ENCODE measurements at regions not wholly inside any gene's neighbourhood (a gene's known extent, or its start where the extent isn't known, plus 50 kb on each side); places are given as distances from the start of the nearest gene placed in this dataset.

DNA sequence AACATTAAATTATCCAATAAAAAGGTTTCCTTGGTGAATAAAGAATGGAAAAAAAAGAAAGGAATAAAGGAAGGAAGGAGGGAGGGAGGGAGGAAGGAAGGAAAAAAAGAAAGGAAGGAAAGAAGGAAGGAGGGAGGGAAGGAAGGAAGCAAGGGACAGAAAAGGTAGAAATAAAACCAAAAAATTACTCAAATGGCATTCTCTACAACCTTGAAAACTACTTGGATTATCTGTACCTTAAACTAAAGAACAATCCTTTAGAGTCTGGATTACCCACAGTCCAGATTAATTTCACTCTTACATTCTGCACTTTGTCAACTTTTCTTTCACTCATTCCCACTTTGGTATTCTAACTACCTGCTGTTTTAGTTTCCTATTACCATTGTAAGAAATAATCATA, 361.8 kb upstream of the ADGRB3 start:
- FAIRE-seq (no peak), DNase-seq (ENCODE audit: low read depth, low spot score) (no peak)
- no peaks in the 10 kb centered on the region for H3K36me3 ChIP-seq (ENCODE audit: control insufficient read depth in 2 of 2, extremely low read depth in 1 of 2, insufficient read depth in 2 of 2, low read length in 2 of 2)
- no peaks in the 10 kb centered on the region for H3K9me3 ChIP-seq (replicated peaks; ENCODE audit: control insufficient read depth, insufficient read depth, low read length)
- no peak overlapping the region for H2AFZ ChIP-seq (ENCODE audit: low read depth, low read length)
- H3K4me3 ChIP-seq (replicated peaks in 1 of 3; ENCODE audit: insufficient read depth in 1 of 3, low read depth in 1 of 3, low read length in 3 of 3) = no peak overlapping the region
- intact Hi-C loops (cut with micrococcal nuclease) (no loop called here), dilution Hi-C loops (cut with MboI; ENCODE audit: extremely low pct_ligation_motif_present, low sequenced_read_pairs) (no loop called here)
- no peaks in the 10 kb centered on the region for H4K20me1 ChIP-seq (replicated peaks; ENCODE audit: control insufficient read depth, extremely low read depth, insufficient read depth, low read length)
- no peaks in the 10 kb centered on the region for H3K4me1 ChIP-seq (ENCODE audit: control insufficient read depth, extremely low read depth, insufficient read depth, low read length)
- H3K79me2 ChIP-seq (ENCODE audit: control insufficient read depth, insufficient read depth, low read length) = no peaks in the 10 kb centered on the region
- no peaks in the 10 kb centered on the region for H3K27me3 ChIP-seq (ENCODE audit: control insufficient read depth in 2 of 2, insufficient read depth in 2 of 2, low read length in 2 of 2)
- ChIA-PET CTCF (no interaction called here), POLR2A (no interaction called here)
- no peak for TF ChIP-seq GATA2 (IDR thresholded peaks at IDR 0.05; ENCODE audit: insufficient read depth, insufficient read length, low read depth, low read length)
- TF ChIP-seq EZH2 (IDR thresholded peaks at IDR 0.05; ENCODE audit: borderline replicate concordance, low read depth, low read length, severe bottlenecking) = no peak
- TF ChIP-seq JUN (IDR thresholded peaks at IDR 0.05; ENCODE audit: borderline replicate concordance, insufficient read depth, insufficient read length, low read depth) = no peak
- no peak for TF ChIP-seq POLR2A (IDR thresholded peaks at IDR 0.05; ENCODE audit: low read depth, low read length)
- TF ChIP-seq, protein P1, sequence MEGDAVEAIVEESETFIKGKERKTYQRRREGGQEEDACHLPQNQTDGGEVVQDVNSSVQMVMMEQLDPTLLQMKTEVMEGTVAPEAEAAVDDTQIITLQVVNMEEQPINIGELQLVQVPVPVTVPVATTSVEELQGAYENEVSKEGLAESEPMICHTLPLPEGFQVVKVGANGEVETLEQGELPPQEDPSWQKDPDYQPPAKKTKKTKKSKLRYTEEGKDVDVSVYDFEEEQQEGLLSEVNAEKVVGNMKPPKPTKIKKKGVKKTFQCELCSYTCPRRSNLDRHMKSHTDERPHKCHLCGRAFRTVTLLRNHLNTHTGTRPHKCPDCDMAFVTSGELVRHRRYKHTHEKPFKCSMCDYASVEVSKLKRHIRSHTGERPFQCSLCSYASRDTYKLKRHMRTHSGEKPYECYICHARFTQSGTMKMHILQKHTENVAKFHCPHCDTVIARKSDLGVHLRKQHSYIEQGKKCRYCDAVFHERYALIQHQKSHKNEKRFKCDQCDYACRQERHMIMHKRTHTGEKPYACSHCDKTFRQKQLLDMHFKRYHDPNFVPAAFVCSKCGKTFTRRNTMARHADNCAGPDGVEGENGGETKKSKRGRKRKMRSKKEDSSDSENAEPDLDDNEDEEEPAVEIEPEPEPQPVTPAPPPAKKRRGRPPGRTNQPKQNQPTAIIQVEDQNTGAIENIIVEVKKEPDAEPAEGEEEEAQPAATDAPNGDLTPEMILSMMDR (IDR thresholded peaks at IDR 0.05; ENCODE audit: extremely low read depth in 1 of 2, insufficient read depth in 1 of 2, low read depth in 1 of 2, low read length in 2 of 2) = no peak
- no peak for TF ChIP-seq FOS (IDR thresholded peaks at IDR 0.05; ENCODE audit: borderline replicate concordance, insufficient read depth, low read length)
- no peak for TF ChIP-seq MYC (IDR thresholded peaks at IDR 0.05; ENCODE audit: low read depth, low read length)
- TF ChIP-seq, protein P2, sequence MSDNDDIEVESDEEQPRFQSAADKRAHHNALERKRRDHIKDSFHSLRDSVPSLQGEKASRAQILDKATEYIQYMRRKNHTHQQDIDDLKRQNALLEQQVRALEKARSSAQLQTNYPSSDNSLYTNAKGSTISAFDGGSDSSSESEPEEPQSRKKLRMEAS (IDR thresholded peaks at IDR 0.05; ENCODE audit: insufficient read depth, insufficient read length) = no peak
- no peak for TF ChIP-seq POLR2AphosphoS5 (IDR thresholded peaks at IDR 0.05; ENCODE audit: insufficient read depth, low read depth, low read length)
- H3K9ac ChIP-seq (replicated peaks; ENCODE audit: extremely low read depth, insufficient read depth, low read length) = no peak overlapping the region
- H3K9me1 ChIP-seq (replicated peaks; ENCODE audit: control insufficient read depth, extremely low read depth, insufficient read depth, low read length) = no peaks in the 10 kb centered on the region
- H3K4me2 ChIP-seq (ENCODE audit: insufficient read depth, low read length) = no peak overlapping the region
- no peak overlapping the region for H3K27ac ChIP-seq (ENCODE audit: insufficient read depth, low read depth, low read length)
- BruUV-seq (replicated peaks) = no TSS peak

All from endothelial cell of umbilical vein (primary cell).